Osteocyte (in vitro differentiated cells): ENCODE measurements at regions not wholly inside any gene's neighbourhood (a gene's known extent, or its start where the extent isn't known, plus 50 kb on each side); places are given as distances from the start of the nearest gene placed in this dataset.

Source experiments
- DNase-seq: peaks from one replicate; pipeline ENCODE4 v3.0.0; 2021; ENCODE audit warnings: mixed read lengths; ENCODE audit not compliant: unreplicated experiment; ENCODE audit errors: extremely low spot score
- H3K27ac Mint-ChIP-seq: one replicate; pipeline ENCODE4 v1.8.0; 2021; ENCODE audit warnings: mild to moderate bottlenecking, mixed read lengths; ENCODE audit not compliant: unreplicated experiment
- H3K27me3 Mint-ChIP-seq: one replicate; pipeline ENCODE4 v1.8.0; 2021; ENCODE audit warnings: mixed read lengths; ENCODE audit not compliant: unreplicated experiment
- H3K36me3 Mint-ChIP-seq: one replicate; pipeline ENCODE4 v1.8.0; 2021; ENCODE audit warnings: mixed read lengths; ENCODE audit not compliant: unreplicated experiment
- H3K4me1 Mint-ChIP-seq: one replicate; pipeline ENCODE4 v1.8.0; 2021; ENCODE audit warnings: mixed read lengths; ENCODE audit not compliant: unreplicated experiment
- H3K4me3 Mint-ChIP-seq: one replicate; pipeline ENCODE4 v1.8.0; 2021; ENCODE audit warnings: mild to moderate bottlenecking, moderate library complexity, mixed read lengths; ENCODE audit not compliant: unreplicated experiment
- H3K9me3 Mint-ChIP-seq: one replicate; pipeline ENCODE4 v1.8.0; 2021; ENCODE audit warnings: mixed read lengths; ENCODE audit not compliant: unreplicated experiment
- CTCF ChIP-seq: fragments of 200-600 bp; sonication (generic); IDR thresholded peaks from 2 replicates; pipeline ENCODE4 v1.5.0; 2021; ENCODE audit warnings: antibody characterized with exemption, mild to moderate bottlenecking, moderate library complexity

GRCh38 chr18:11339188-11339775, 189.9 kb upstream of the PIEZO2 start:
- DNase-seq = no peak
- Mint-ChIP-seq H3K36me3 (peaks cover 5% of the 10 kb centered on the region), H3K9me3 (peaks cover 26% of the 10 kb centered on the region), H3K27ac (no peak overlapping the region), H3K4me1 (peaks cover 3% of the 10 kb centered on the region), H3K4me3 (no peak overlapping the region), H3K27me3 (no peaks in the 10 kb centered on the region)
- TF ChIP-seq CTCF = no peak

- peaks cover 12% of the 10 kb centered on the region for H3K9me3 Mint-ChIP-seq
- no peaks in the 10 kb centered on the region for H3K27me3 Mint-ChIP-seq
- TF ChIP-seq CTCF = no peak
- no peak for DNase-seq
- H3K27ac Mint-ChIP-seq = peak overlapping the region; percentile 13
- peaks cover 3% of the 10 kb centered on the region for H3K36me3 Mint-ChIP-seq
- H3K4me1 Mint-ChIP-seq = peaks cover 3% of the 10 kb centered on the region
- no peak overlapping the region for H3K4me3 Mint-ChIP-seq
These were observed 186.9 kb upstream of the PIEZO2 start for GRCh38 chr18:11336241-11336640.

- TF ChIP-seq CTCF = no peak
- no peak overlapping the region for H3K4me3 Mint-ChIP-seq
- no peaks in the 10 kb centered on the region for H3K27me3 Mint-ChIP-seq
- H3K9me3 Mint-ChIP-seq = peaks cover 10% of the 10 kb centered on the region
- peaks cover 57% of the 10 kb centered on the region for H3K4me1 Mint-ChIP-seq
- peak overlapping the region; percentile 69 for H3K27ac Mint-ChIP-seq
- DNase-seq = no peak
- no peaks in the 10 kb centered on the region for H3K36me3 Mint-ChIP-seq
These were observed 178.1 kb upstream of the PIEZO2 start for GRCh38 chr18:11327391-11328009.

GRCh38 chr18:11324956-11325882, 175.8 kb upstream of the PIEZO2 start:
- Mint-ChIP-seq H3K4me1 (peaks cover 76% of the 10 kb centered on the region), H3K36me3 (no peaks in the 10 kb centered on the region), H3K9me3 (peaks cover 5% of the 10 kb centered on the region), H3K27me3 (no peaks in the 10 kb centered on the region), H3K4me3 (peak overlapping the region; percentile 26), H3K27ac (peak overlapping the region; percentile 92)
- no peak for DNase-seq
- no peak for TF ChIP-seq CTCF

GRCh38 chr18:11324510-11324909, 175.1 kb upstream of the PIEZO2 start:
- Mint-ChIP-seq H3K27me3 (no peaks in the 10 kb centered on the region), H3K4me3 (no peak overlapping the region), H3K9me3 (peaks cover 5% of the 10 kb centered on the region), H3K27ac (peak overlapping the region; percentile 92), H3K36me3 (no peaks in the 10 kb centered on the region), H3K4me1 (peaks cover 82% of the 10 kb centered on the region)
- no peak for DNase-seq
- no peak for TF ChIP-seq CTCF
